GM19328 (cell line): ENCODE measurements at regions not wholly inside any gene's neighbourhood (a gene's known extent, or its start where the extent isn't known, plus 50 kb on each side); places are given as distances from the start of the nearest gene placed in this dataset.

Experiments used
- ATAC-seq: cut with Tn5 transposase; IDR thresholded peaks from one replicate; pipeline ENCODE4 v1.9.1; 2021; ENCODE audit warnings: mild to moderate bottlenecking, moderate library complexity; ENCODE audit not compliant: unreplicated experiment

GRCh38 chr5:7955476-7955875 is 86.5 kb downstream of the MTRR start:
- ATAC-seq = no peak

DNA sequence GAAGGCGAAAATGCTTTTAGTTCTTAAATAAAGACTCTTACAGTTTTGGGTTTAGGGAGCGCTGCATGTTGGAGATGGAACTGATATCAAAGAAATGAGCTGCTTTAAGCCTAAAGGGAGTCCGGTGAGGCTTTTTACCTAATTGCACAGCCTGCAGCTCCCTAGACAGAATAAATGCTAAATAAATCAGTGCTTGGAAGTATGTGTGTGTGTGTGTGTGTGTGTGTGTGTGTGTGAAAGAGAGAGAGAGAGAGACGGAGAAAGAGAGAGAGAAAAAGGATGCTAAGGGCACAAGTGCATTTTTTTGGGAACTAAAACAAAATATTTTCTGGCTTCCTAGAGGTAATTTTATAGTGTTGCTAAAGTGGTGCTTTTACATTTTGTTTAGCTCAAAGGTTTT is 88.4 kb downstream of the MTRR start:
- no peak for ATAC-seq

GRCh38 chr5:7960142-7960541 is 91.2 kb downstream of the MTRR start:
- ATAC-seq = no peak

- ATAC-seq = no peak
Observed at GRCh38 chr5:7961540-7961939, 92.6 kb downstream of the MTRR start.

- ATAC-seq = peak; percentile 92
Observed at GRCh38 chr5:7970816-7971215, 101.9 kb downstream of the MTRR start.

DNA sequence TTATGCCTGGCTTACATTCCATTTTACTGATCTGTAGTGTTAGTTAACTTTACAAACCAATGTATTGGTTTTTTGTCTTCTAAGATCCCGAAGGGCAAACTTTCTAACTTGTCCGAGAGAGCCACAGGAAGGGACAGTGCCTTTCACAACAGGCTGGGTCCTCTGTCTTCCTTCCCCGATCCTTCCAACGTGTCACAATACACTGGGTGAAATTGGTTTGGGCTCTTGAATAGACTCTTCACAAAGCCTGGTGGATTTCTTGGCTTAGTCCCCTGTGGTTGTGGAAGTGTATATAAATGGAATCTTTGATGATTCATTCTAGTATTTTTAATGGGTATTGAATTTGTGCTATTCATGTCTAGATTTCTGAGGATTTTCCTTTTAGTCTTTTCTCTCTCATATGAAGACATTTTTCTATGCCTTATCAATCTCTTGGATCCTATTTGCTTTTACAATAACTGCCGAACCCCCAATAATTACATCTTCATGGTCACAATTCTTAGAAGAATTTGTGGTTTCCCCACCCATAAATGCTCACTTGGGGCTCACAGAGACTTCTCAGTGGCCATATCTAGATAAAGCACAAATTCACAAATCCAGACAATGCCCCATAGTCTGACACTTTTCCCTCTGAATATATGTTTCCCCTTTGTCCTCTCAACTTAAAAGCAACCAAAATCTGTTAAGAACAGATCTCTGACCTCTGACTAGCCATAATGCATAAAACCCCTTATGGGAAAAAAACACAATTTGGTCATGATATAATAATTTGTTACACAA is 107.7 kb downstream of the MTRR start:
- no peak for ATAC-seq

- ATAC-seq = no peak
Observed at GRCh38 chr5:7978114-7978513, 109.2 kb downstream of the MTRR start.

DNA sequence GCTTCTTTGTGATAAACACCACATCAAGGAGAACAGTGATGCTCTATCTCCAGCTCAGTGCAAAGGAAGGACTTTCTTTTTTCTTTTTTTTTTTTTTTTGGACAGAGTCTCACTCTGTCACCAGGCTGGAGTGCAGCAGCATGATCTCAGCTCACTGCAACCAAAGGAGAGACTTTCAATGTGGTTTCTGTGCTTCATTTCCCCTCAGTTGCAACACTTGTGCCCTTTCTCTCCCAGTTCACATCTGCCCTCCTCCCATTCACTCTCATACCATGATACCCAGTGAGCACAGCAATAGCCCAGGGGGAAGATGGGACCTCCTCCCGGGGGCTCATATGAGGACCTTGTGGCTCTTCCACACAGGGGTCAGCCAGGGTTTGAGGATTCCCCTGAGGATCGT is 110.0 kb downstream of the MTRR start:
- no peak for ATAC-seq

DNA sequence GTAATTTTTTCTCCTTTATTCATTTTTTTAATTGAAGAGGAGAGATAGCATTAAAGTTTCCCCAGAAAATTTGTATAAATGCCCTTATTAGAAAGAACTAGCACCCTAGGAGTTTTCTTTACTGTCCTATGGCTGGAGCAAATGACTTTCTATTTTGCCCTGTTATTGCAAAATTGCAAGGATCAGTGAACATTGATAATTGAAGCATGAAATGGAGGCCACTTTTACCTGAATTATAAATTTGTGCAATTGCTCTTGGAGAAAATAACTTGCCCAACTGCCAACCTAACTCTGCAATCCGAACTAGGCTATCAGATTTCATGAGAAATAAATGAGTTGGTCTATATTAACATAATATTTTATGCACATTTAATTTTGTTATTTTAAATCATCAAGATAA is 111.9 kb downstream of the MTRR start:
- ATAC-seq = no peak

- ATAC-seq = no peak
Observed at GRCh38 chr5:7983433-7983832, 114.5 kb downstream of the MTRR start.

DNA sequence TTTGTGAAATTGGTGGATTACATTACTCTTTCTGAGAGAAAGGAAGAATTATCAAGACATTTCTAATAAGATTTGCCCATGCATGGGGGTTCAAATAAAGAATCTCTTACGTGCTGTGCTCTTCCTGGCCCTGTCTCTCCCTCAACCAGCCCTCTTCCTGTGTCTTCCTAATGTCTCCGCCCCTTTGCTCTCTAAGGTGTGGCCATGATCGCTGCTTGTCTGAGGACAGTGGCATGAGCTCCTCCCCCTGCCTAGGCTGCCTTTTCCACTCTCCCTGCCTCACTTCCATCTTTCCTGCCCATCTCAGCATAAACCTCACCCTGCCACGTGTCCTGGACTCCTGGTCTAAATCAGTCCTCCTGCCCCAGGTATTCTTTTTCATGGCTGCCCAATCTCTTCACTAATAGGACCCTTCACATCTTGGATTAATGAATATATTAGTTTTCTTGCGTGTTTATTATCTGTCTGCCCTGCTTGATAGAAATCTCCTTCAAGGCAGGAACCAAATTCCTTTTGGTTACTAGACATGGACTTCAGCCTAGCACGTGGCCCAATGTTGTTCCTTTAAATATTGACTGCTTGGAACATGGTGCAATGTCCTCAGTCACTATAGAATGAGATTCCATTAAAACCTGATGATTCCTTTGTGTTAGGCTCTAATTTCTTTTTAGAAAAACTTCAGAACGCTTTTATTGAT is 122.3 kb downstream of the MTRR start:
- ATAC-seq = no peak

DNA sequence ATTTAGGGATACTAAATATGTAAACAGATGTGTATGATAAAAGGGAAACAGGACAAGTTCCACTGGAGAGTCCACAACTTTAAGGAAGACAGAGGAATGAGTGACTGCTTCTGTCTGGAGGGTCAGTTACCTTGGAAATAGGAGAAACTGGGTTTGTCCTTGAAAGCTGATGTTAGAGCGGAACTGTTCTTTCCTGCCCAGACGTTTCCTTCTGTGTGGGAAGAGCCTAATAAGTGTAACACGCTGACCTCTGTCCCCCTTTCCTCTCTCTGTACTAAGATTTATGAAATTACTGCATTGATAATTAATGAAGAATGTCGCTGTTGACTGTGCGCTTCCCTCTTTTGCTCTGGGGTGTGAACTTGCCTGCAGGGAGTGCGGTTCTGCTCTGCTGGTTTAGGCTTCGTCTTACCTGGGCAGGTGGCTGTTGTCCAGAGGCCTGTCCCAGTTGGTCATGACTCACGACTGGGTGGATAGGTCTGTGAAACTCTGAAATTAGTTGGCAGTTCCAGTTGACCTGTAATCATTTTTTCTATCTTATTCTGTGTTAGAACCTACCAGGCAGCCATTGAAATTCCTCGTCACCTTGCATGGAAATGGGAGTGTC is 126.8 kb downstream of the MTRR start:
- ATAC-seq = no peak

GRCh38 chr5:8005416-8005815 is 136.5 kb downstream of the MTRR start:
- ATAC-seq = no peak

DNA sequence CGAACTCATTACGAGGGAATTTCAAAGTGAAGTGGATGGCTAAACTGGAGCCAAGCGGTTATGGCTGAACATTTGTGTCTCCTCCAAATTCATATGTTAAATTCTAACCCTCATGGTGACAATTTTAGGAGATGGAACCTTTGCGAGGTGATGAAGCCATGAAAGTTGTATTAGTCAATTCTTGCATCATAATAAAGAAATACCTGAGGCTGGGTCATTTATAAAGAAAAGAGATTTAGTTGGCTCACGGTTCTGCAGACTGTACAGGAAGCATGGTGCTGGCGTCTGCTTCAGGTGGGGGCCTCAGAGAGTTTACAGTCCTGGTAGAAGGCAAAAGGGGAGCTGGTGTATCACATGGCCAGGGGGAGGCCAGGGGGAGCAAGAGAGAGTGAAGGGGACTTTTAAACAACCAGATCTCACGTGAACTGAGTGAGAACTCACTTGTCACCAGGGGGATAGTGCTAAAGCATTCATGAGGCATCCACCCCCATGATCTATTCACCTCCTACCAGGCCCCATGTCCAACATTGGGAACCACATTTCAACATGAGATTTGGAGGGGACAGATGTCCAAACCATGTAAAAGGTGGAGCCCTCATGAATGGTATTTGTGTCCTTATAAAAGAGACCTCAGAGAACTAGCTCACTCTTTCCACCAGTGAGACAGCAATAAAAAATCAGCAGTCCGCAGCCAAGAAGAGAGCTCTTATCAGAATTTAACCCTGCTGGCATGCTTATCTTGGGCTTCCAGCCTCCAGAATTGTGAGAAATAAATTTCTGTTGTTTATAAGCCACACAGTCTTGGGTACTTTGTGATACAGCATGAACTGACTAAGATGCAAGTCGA is 143.4 kb downstream of the MTRR start:
- ATAC-seq = no peak

DNA sequence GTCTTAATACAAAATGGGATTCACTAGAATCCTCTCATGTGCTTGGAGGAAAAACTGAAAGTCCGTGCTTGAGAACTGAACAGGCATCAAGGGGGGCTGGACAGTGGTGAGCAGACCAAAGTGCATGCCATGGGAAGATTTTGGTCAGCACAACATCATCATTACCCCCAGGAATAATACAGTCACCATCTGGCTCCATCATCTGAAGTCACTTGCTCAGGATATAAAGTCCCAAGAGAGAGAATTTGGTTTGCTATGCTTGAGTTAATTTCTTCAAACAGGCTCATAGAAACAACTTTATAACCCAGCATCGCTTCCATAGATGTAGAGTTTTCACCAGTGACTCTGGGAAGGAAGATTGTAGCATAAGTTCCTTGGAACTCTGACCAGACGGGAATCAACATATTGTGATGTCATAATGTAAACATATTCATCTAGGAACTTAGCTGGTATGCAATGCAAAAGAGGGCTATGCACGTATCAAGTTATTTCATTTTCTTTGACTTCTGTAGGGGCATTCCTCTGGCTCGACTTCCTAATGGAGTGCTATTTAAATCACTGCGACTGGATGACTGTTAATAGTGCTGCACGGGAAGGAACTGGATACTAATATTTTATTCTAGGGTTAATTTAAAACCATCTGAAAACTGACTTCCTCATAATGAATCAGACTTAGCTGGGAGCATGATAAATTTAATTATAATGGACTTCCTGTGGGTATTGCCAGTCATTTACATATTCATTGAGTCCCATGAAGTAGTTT is 145.2 kb downstream of the MTRR start:
- ATAC-seq = no peak

GRCh38 chr5:8019719-8020218 is 150.8 kb downstream of the MTRR start:
- no peak for ATAC-seq

DNA sequence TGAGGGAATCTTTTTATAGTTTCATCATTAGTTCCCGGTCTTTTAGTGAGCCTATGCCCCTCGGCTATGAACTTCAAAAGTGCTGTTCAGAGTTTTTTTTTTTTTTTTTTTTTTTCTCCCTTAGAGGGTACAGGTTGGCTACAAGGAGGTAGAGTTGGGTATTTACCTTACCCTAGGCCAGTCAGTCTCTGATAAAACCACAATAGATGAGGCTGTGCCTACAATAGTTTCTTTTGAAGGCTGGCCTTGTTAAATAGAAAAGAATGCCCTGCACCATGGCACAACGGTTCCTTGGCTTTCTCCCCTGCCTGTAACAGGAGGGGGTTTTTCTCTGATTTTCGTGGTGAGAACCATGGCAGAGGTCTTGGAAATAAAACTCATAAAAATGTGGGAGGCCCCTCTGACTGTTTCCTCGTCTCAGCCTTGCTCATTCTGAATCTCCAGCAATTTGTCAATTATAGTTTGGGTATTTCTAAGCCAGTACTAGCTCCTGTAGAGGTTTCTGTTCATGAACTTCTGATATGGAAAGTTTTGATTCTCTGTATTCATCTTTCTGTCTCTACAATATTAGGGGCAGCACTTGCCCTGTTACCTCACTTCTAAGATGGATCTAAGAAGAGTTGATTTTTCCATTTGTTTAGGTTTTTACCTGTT is 152.0 kb downstream of the MTRR start:
- no peak for ATAC-seq

GRCh38 chr5:8028243-8028642 is 159.3 kb downstream of the MTRR start:
- no peak for ATAC-seq

GRCh38 chr5:8033261-8033660 is 164.3 kb downstream of the MTRR start:
- ATAC-seq = no peak

- ATAC-seq = no peak
Observed at GRCh38 chr5:8034852-8035251, 165.9 kb downstream of the MTRR start.
